ENCODE measurements at regions not wholly inside any gene's neighbourhood (a gene's known extent, or its start where the extent isn't known, plus 50 kb on each side); places are given as distances from the start of the nearest gene placed in this dataset.

GRCh38 chr21:22244516-22244915 lies 1246.3 kb downstream of the NCAM2 start:
- no peak overlapping the region for H3K4me3 ChIP-seq
- no peaks in the 10 kb centered on the region for H3K27me3 ChIP-seq
- no peak for DNase-seq
- no peak for TF ChIP-seq POLR2A (IDR thresholded peaks at IDR 0.05)
- no peak for TF ChIP-seq CTCF (IDR thresholded peaks at IDR 0.05)
- H3K4me1 ChIP-seq = no peaks in the 10 kb centered on the region
- no peak overlapping the region for H3K27ac ChIP-seq
- no peaks in the 10 kb centered on the region for H3K9me3 ChIP-seq
- no peaks in the 10 kb centered on the region for H3K36me3 ChIP-seq

GRCh38 chr21:22250355-22250754 lies 1252.1 kb downstream of the NCAM2 start:
- DNase-seq = no peak
- H3K36me3 ChIP-seq = no peaks in the 10 kb centered on the region
- no peak for TF ChIP-seq CTCF (IDR thresholded peaks at IDR 0.05)
- TF ChIP-seq POLR2A (IDR thresholded peaks at IDR 0.05) = no peak
- H3K4me3 ChIP-seq = no peak overlapping the region
- H3K27me3 ChIP-seq = no peaks in the 10 kb centered on the region
- H3K4me1 ChIP-seq = no peaks in the 10 kb centered on the region
- H3K27ac ChIP-seq = no peak overlapping the region
- H3K9me3 ChIP-seq = no peaks in the 10 kb centered on the region

- Histone ChIP-seq H3K4me1 (no peaks in the 10 kb centered on the region), H3K27ac (no peak overlapping the region), H3K27me3 (no peaks in the 10 kb centered on the region), H3K36me3 (no peaks in the 10 kb centered on the region), H3K9me3 (no peaks in the 10 kb centered on the region), H3K4me3 (no peak overlapping the region)
- no peak for DNase-seq
- TF ChIP-seq CTCF (IDR thresholded peaks at IDR 0.05) (no peak), POLR2A (IDR thresholded peaks at IDR 0.05) (no peak)
Observed at GRCh38 chr21:22253761-22254160, 1255.6 kb downstream of the NCAM2 start.

- Histone ChIP-seq H3K9me3 (no peaks in the 10 kb centered on the region), H3K4me3 (no peak overlapping the region), H3K27ac (no peak overlapping the region), H3K4me1 (no peaks in the 10 kb centered on the region), H3K36me3 (no peaks in the 10 kb centered on the region), H3K27me3 (no peaks in the 10 kb centered on the region)
- TF ChIP-seq CTCF (IDR thresholded peaks at IDR 0.05) (no peak), POLR2A (IDR thresholded peaks at IDR 0.05) (no peak)
- no peak for DNase-seq
Observed at GRCh38 chr21:22258821-22259220, 1260.6 kb downstream of the NCAM2 start.

GRCh38 chr21:22260274-22260673 lies 1262.1 kb downstream of the NCAM2 start:
- Histone ChIP-seq H3K27ac (no peak overlapping the region), H3K27me3 (no peaks in the 10 kb centered on the region), H3K4me1 (no peaks in the 10 kb centered on the region), H3K36me3 (no peaks in the 10 kb centered on the region), H3K9me3 (no peaks in the 10 kb centered on the region), H3K4me3 (no peak overlapping the region)
- no peak for DNase-seq
- no peak for TF ChIP-seq CTCF (IDR thresholded peaks at IDR 0.05)

GRCh38 chr21:22263890-22264289 lies 1265.7 kb downstream of the NCAM2 start:
- Histone ChIP-seq H3K27ac (no peak overlapping the region), H3K36me3 (no peaks in the 10 kb centered on the region), H3K4me3 (no peak overlapping the region), H3K9me3 (no peaks in the 10 kb centered on the region), H3K4me1 (no peaks in the 10 kb centered on the region), H3K27me3 (no peaks in the 10 kb centered on the region)
- no peak for TF ChIP-seq POLR2A (IDR thresholded peaks at IDR 0.05)
- no peak for DNase-seq

Measured in Peyer's patch (tissue), 4 donors.